ENCODE measurements at regions not wholly inside any gene's neighbourhood (a gene's known extent, or its start where the extent isn't known, plus 50 kb on each side); places are given as distances from the start of the nearest gene placed in this dataset.

- DNase-seq, result no peak
Observed at GRCh38 chr2:111703759-111704158, 180.2 kb downstream of the ANAPC1 start.

- no peak for DNase-seq
Observed at GRCh38 chr2:111704246-111704645, 179.7 kb downstream of the ANAPC1 start.

- DNase-seq, result no peak
Observed at GRCh38 chr2:111705239-111705638, 178.8 kb downstream of the ANAPC1 start.

GRCh38 chr2:111705711-111706336 is 178.2 kb downstream of the ANAPC1 start:
- DNase-seq, result no peak

- DNase-seq, result no peak
Observed at GRCh38 chr2:111706481-111707001, 177.5 kb downstream of the ANAPC1 start.

- no peak for DNase-seq
Observed at GRCh38 chr2:111707700-111708099, 176.3 kb downstream of the ANAPC1 start.

GRCh38 chr2:111708476-111709180 is 175.4 kb downstream of the ANAPC1 start:
- no peak for DNase-seq

GRCh38 chr2:111709321-111709720 is 174.7 kb downstream of the ANAPC1 start:
- no peak for DNase-seq

- no peak for DNase-seq
Observed at GRCh38 chr2:111710085-111710484, 173.9 kb downstream of the ANAPC1 start.

- no peak for DNase-seq
Observed at GRCh38 chr2:111710613-111711012, 173.4 kb downstream of the ANAPC1 start.

- DNase-seq, result no peak
Observed at GRCh38 chr2:111711270-111711669, 172.7 kb downstream of the ANAPC1 start.

GRCh38 chr2:111712361-111712760 is 171.6 kb downstream of the ANAPC1 start:
- no peak for DNase-seq

- DNase-seq, result no peak
Observed at GRCh38 chr2:111712940-111713515, 171.0 kb downstream of the ANAPC1 start.

GRCh38 chr2:111715987-111716904 is 167.7 kb downstream of the ANAPC1 start:
- DNase-seq, result no peak

- DNase-seq, result no peak
Observed at GRCh38 chr2:111716905-111717775, 166.9 kb downstream of the ANAPC1 start.
